ENCODE measurements at regions not wholly inside any gene's neighbourhood (a gene's known extent, or its start where the extent isn't known, plus 50 kb on each side); places are given as distances from the start of the nearest gene placed in this dataset.

GRCh38 chr5:125685771-125686170 lies 737.4 kb upstream of the GRAMD2B start:
- TF ChIP-seq, protein P1, sequence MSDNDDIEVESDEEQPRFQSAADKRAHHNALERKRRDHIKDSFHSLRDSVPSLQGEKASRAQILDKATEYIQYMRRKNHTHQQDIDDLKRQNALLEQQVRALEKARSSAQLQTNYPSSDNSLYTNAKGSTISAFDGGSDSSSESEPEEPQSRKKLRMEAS (IDR thresholded peaks at IDR 0.05), result no peak
- no peak for TF ChIP-seq EGR1 (IDR thresholded peaks at IDR 0.05)
- TF ChIP-seq TEAD4 (IDR thresholded peaks at IDR 0.05), result no peak
- TF ChIP-seq EP300 (IDR thresholded peaks at IDR 0.05; ENCODE audit: borderline replicate concordance), result no peak
- no peak for TF ChIP-seq RAD21 (IDR thresholded peaks at IDR 0.05; ENCODE audit: low read depth)
- TF ChIP-seq ZBTB7A (IDR thresholded peaks at IDR 0.05; ENCODE audit: low read depth), result no peak
- no peak for TF ChIP-seq USF1 (IDR thresholded peaks at IDR 0.05)
- TF ChIP-seq CREB1 (IDR thresholded peaks at IDR 0.05; ENCODE audit: low read depth), result no peak
- TF ChIP-seq NFIC (IDR thresholded peaks at IDR 0.05), result no peak
- TF ChIP-seq TCF12 (IDR thresholded peaks at IDR 0.05; ENCODE audit: low read depth), result no peak
- TF ChIP-seq YY1 (IDR thresholded peaks at IDR 0.05; ENCODE audit: low read depth), result no peak
- TF ChIP-seq FOXM1 (IDR thresholded peaks at IDR 0.05; ENCODE audit: borderline replicate concordance, low read depth), result no peak

DNA sequence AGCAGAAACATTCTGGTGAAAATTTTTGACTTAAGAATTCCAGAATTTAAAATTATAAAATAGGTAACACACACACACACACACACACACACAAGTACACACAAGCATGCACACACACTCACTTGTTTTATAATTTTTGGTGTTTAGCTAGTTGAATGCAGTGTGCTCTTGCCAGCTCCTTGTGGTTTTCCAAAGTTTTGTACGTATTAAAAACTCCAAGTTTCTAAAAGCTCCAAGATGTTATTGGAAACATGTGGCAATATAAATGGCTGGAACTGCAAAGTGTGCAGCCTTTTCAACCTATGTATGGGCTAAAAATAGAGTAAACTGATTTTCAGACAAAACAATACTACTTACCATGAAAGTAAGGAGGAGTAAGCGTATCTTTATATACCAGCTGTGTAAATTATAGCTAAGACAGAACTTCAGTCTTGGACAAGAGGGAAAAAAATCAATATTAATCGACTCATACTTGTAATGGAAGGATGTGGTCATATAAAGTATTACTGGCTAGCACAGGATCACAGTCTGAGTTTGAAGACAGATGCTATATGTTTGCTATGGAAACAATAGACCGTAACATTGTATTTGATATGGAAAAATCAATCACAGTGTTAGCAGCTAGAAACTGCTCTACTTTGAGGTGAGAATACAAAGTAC lies 727.1 kb upstream of the GRAMD2B start:
- TF ChIP-seq TCF12 (IDR thresholded peaks at IDR 0.05; ENCODE audit: low read depth) (no peak), FOXM1 (IDR thresholded peaks at IDR 0.05; ENCODE audit: borderline replicate concordance, low read depth) (no peak), EGR1 (IDR thresholded peaks at IDR 0.05) (no peak), TAF1 (IDR thresholded peaks at IDR 0.05; ENCODE audit: low read depth) (no peak), TEAD4 (IDR thresholded peaks at IDR 0.05) (no peak), NFIC (IDR thresholded peaks at IDR 0.05) (no peak), EP300 (IDR thresholded peaks at IDR 0.05; ENCODE audit: borderline replicate concordance) (no peak), RAD21 (IDR thresholded peaks at IDR 0.05; ENCODE audit: low read depth) (no peak), CREB1 (IDR thresholded peaks at IDR 0.05; ENCODE audit: low read depth) (no peak)
- TF ChIP-seq, protein P1 (IDR thresholded peaks at IDR 0.05), result no peak
- TF ChIP-seq, protein P2, sequence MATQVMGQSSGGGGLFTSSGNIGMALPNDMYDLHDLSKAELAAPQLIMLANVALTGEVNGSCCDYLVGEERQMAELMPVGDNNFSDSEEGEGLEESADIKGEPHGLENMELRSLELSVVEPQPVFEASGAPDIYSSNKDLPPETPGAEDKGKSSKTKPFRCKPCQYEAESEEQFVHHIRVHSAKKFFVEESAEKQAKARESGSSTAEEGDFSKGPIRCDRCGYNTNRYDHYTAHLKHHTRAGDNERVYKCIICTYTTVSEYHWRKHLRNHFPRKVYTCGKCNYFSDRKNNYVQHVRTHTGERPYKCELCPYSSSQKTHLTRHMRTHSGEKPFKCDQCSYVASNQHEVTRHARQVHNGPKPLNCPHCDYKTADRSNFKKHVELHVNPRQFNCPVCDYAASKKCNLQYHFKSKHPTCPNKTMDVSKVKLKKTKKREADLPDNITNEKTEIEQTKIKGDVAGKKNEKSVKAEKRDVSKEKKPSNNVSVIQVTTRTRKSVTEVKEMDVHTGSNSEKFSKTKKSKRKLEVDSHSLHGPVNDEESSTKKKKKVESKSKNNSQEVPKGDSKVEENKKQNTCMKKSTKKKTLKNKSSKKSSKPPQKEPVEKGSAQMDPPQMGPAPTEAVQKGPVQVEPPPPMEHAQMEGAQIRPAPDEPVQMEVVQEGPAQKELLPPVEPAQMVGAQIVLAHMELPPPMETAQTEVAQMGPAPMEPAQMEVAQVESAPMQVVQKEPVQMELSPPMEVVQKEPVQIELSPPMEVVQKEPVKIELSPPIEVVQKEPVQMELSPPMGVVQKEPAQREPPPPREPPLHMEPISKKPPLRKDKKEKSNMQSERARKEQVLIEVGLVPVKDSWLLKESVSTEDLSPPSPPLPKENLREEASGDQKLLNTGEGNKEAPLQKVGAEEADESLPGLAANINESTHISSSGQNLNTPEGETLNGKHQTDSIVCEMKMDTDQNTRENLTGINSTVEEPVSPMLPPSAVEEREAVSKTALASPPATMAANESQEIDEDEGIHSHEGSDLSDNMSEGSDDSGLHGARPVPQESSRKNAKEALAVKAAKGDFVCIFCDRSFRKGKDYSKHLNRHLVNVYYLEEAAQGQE (IDR thresholded peaks at IDR 0.05; ENCODE audit: low read depth), result no peak

GRCh38 chr5:125696762-125697161 lies 726.4 kb upstream of the GRAMD2B start:
- TF ChIP-seq CEBPB (IDR thresholded peaks at IDR 0.05), result no peak
- TF ChIP-seq USF1 (IDR thresholded peaks at IDR 0.05), result no peak
- no peak for TF ChIP-seq NFIC (IDR thresholded peaks at IDR 0.05)
- TF ChIP-seq RAD21 (IDR thresholded peaks at IDR 0.05; ENCODE audit: low read depth), result no peak
- no peak for TF ChIP-seq YY1 (IDR thresholded peaks at IDR 0.05; ENCODE audit: low read depth)
- TF ChIP-seq ZBTB7A (IDR thresholded peaks at IDR 0.05; ENCODE audit: low read depth), result no peak
- no peak for TF ChIP-seq CREB1 (IDR thresholded peaks at IDR 0.05; ENCODE audit: low read depth)
- no peak for TF ChIP-seq EP300 (IDR thresholded peaks at IDR 0.05; ENCODE audit: borderline replicate concordance)
- TF ChIP-seq FOXM1 (IDR thresholded peaks at IDR 0.05; ENCODE audit: borderline replicate concordance, low read depth), result no peak
- TF ChIP-seq TCF12 (IDR thresholded peaks at IDR 0.05; ENCODE audit: low read depth), result no peak
- TF ChIP-seq, protein P2 (IDR thresholded peaks at IDR 0.05; ENCODE audit: low read depth), result no peak
- TF ChIP-seq, protein P1 (IDR thresholded peaks at IDR 0.05), result no peak

DNA sequence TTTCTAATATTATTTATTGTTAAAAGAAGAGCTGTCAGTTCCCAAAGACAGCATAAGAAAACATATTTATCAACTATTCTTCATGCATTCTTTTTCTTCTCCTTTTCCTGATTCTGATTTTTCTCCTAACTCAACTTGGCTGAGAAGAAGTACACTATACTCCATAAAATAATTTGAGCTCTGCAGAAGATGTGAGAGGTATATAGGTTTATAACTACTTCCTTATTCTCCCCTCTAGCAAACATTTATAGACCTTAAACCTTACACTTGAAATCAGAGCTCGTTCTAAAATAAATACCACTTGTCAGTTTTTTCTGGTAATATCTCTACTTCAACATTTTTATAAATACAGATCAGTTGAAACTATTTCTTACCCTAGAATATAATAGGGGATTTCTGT lies 724.8 kb upstream of the GRAMD2B start:
- TF ChIP-seq USF1 (IDR thresholded peaks at IDR 0.05) (no peak), FOXM1 (IDR thresholded peaks at IDR 0.05; ENCODE audit: borderline replicate concordance, low read depth) (no peak), EGR1 (IDR thresholded peaks at IDR 0.05) (no peak), EP300 (IDR thresholded peaks at IDR 0.05; ENCODE audit: borderline replicate concordance) (no peak), TEAD4 (IDR thresholded peaks at IDR 0.05) (no peak), RAD21 (IDR thresholded peaks at IDR 0.05; ENCODE audit: low read depth) (no peak), YY1 (IDR thresholded peaks at IDR 0.05; ENCODE audit: low read depth) (no peak), CREB1 (IDR thresholded peaks at IDR 0.05; ENCODE audit: low read depth) (no peak), NFIC (IDR thresholded peaks at IDR 0.05) (no peak), TCF12 (IDR thresholded peaks at IDR 0.05; ENCODE audit: low read depth) (no peak), ZBTB7A (IDR thresholded peaks at IDR 0.05; ENCODE audit: low read depth) (no peak), TAF1 (IDR thresholded peaks at IDR 0.05; ENCODE audit: low read depth) (no peak), CEBPB (IDR thresholded peaks at IDR 0.05) (no peak)
- TF ChIP-seq, protein P1 (IDR thresholded peaks at IDR 0.05), result no peak
- TF ChIP-seq, protein P2 (IDR thresholded peaks at IDR 0.05; ENCODE audit: low read depth), result no peak
